GM21367 (cell line): ENCODE measurements at regions not wholly inside any gene's neighbourhood (a gene's known extent, or its start where the extent isn't known, plus 50 kb on each side); places are given as distances from the start of the nearest gene placed in this dataset.

ENCODE experiments used
- ATAC-seq: cut with Tn5 transposase; IDR thresholded peaks from one replicate; pipeline ENCODE4 v1.9.1; 2021; ENCODE audit not compliant: unreplicated experiment

- ATAC-seq, result no peak
Observed at GRCh38 chr15:47414207-47414606, 303.1 kb upstream of the SEMA6D start.

GRCh38 chr15:47415539-47415971, 301.8 kb upstream of the SEMA6D start:
- ATAC-seq, result no peak

- ATAC-seq, result no peak
Observed at GRCh38 chr15:47422881-47423665, 294.2 kb upstream of the SEMA6D start.

- ATAC-seq, result no peak
Observed at GRCh38 chr15:47427463-47427862, 289.8 kb upstream of the SEMA6D start.

GRCh38 chr15:47429376-47429775, 287.9 kb upstream of the SEMA6D start:
- no peak for ATAC-seq

- no peak for ATAC-seq
Observed at GRCh38 chr15:47431501-47431900, 285.8 kb upstream of the SEMA6D start.

GRCh38 chr15:47432826-47433225, 284.5 kb upstream of the SEMA6D start:
- ATAC-seq, result no peak

- ATAC-seq, result no peak
Observed at GRCh38 chr15:47434596-47434995, 282.7 kb upstream of the SEMA6D start.

GRCh38 chr15:47437491-47437890, 279.8 kb upstream of the SEMA6D start:
- ATAC-seq, result no peak

GRCh38 chr15:47439146-47440111, 277.9 kb upstream of the SEMA6D start:
- no peak for ATAC-seq

- ATAC-seq, result no peak
Observed at GRCh38 chr15:47442371-47442770, 274.9 kb upstream of the SEMA6D start.

- no peak for ATAC-seq
Observed at GRCh38 chr15:47443839-47444238, 273.5 kb upstream of the SEMA6D start.

- ATAC-seq, result no peak
Observed at GRCh38 chr15:47445723-47446392, 271.4 kb upstream of the SEMA6D start.

- ATAC-seq, result no peak
Observed at GRCh38 chr15:47460795-47461573, 256.3 kb upstream of the SEMA6D start.

- no peak for ATAC-seq
Observed at GRCh38 chr15:47461652-47462141, 255.6 kb upstream of the SEMA6D start.

- ATAC-seq, result no peak
Observed at GRCh38 chr15:47466357-47466756, 250.9 kb upstream of the SEMA6D start.

- no peak for ATAC-seq
Observed at GRCh38 chr15:47470983-47471382, 246.3 kb upstream of the SEMA6D start.

GRCh38 chr15:47473106-47473725, 244.1 kb upstream of the SEMA6D start:
- no peak for ATAC-seq

GRCh38 chr15:47473832-47474231, 243.5 kb upstream of the SEMA6D start:
- ATAC-seq, result no peak

GRCh38 chr15:47475336-47475735, 242.0 kb upstream of the SEMA6D start:
- ATAC-seq, result no peak
